ENCODE measurements at regions not wholly inside any gene's neighbourhood (a gene's known extent, or its start where the extent isn't known, plus 50 kb on each side); places are given as distances from the start of the nearest gene placed in this dataset.

DNA sequence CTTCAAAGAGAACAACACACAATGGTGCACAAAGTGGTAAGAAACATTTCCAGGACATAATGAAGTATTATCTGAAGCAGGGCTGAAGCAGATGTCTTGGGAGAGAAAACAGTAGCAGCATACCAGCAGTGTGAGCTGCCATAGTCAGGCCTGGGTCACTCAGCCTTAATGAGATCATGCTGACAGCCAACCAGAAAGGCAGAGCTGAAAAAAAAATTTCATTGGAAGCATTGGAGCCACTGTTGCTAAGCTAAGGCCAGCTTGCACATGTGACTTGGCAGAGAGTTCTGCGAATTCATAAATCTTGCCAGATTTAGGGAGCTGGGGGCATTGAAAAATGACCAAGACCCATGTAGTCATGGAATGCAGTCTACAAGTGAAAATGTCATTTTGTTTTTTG, 444.0 kb upstream of the PITX2 start:
- TF ChIP-seq, protein P1, sequence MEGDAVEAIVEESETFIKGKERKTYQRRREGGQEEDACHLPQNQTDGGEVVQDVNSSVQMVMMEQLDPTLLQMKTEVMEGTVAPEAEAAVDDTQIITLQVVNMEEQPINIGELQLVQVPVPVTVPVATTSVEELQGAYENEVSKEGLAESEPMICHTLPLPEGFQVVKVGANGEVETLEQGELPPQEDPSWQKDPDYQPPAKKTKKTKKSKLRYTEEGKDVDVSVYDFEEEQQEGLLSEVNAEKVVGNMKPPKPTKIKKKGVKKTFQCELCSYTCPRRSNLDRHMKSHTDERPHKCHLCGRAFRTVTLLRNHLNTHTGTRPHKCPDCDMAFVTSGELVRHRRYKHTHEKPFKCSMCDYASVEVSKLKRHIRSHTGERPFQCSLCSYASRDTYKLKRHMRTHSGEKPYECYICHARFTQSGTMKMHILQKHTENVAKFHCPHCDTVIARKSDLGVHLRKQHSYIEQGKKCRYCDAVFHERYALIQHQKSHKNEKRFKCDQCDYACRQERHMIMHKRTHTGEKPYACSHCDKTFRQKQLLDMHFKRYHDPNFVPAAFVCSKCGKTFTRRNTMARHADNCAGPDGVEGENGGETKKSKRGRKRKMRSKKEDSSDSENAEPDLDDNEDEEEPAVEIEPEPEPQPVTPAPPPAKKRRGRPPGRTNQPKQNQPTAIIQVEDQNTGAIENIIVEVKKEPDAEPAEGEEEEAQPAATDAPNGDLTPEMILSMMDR (IDR thresholded peaks at IDR 0.05 in 4 of 5, conservative IDR thresholded peaks at IDR 0.05 in 1 of 5) = no peak
- no peak for TF ChIP-seq POLR2A (IDR thresholded peaks at IDR 0.05)
